Loucy (cell line): ENCODE measurements at regions not wholly inside any gene's neighbourhood (a gene's known extent, or its start where the extent isn't known, plus 50 kb on each side); places are given as distances from the start of the nearest gene placed in this dataset.

Experiments
- H2AFZ ChIP-seq: fragments of 200-600 bp; sonication (generic); 2 replicates; pipeline ENCODE4 v1.6.0; 2016; ENCODE audit warnings: antibody characterized with exemption, mild to moderate bottlenecking, low read length, moderate library complexity
- H3F3A ChIP-seq: fragments of 200-600 bp; 2 replicates; pipeline ENCODE4 v1.6.0; 2016; ENCODE audit warnings: antibody characterized with exemption, low read depth, mild to moderate bottlenecking
- H3K27me3 ChIP-seq: fragments of 200-600 bp; sonication (generic); 2 replicates; pipeline ENCODE4 v1.6.1; 2014; ENCODE audit warnings: low read length, mild to moderate bottlenecking; ENCODE audit not compliant: insufficient read depth, poor library complexity, severe bottlenecking
- H3K36me3 ChIP-seq: fragments of 200-600 bp; sonication (generic); 2 replicates; pipeline ENCODE4 v1.6.1; 2016; ENCODE audit warnings: low read length; ENCODE audit not compliant: insufficient read depth
- H3K4me1 ChIP-seq: fragments of 200-600 bp; sonication (generic); 2 replicates; pipeline ENCODE4 v1.5.1; 2014; ENCODE audit warnings: low read length, mild to moderate bottlenecking; ENCODE audit not compliant: insufficient read depth, poor library complexity, severe bottlenecking
- H3K4me2 ChIP-seq: fragments of 200-600 bp; sonication (generic); 2 replicates; pipeline ENCODE4 v1.6.0; 2014; ENCODE audit warnings: antibody characterized with exemption, low read length, low read depth, mild to moderate bottlenecking; ENCODE audit not compliant: poor library complexity, severe bottlenecking
- H3K4me3 ChIP-seq: fragments of 200-600 bp; sonication (generic); 2 replicates; pipeline ENCODE4 v1.5.1; 2014; ENCODE audit warnings: low read length, mild to moderate bottlenecking, mixed read lengths; ENCODE audit not compliant: poor library complexity, severe bottlenecking
- H3K79me2 ChIP-seq: fragments of 200-600 bp; sonication (generic); 2 replicates; pipeline ENCODE4 v1.6.1; 2014; ENCODE audit warnings: low read length; ENCODE audit not compliant: insufficient read depth
- H3K9ac ChIP-seq: fragments of 200-600 bp; sonication (generic); 2 replicates; pipeline ENCODE4 v1.6.0; 2014; ENCODE audit warnings: mild to moderate bottlenecking, low read depth, low read length, moderate library complexity; ENCODE audit not compliant: poor library complexity, severe bottlenecking
- H3K9me2 ChIP-seq: fragments of 200-600 bp; sonication (generic); replicated peaks from 2 replicates; pipeline ENCODE4 v1.6.1; 2016; ENCODE audit warnings: low read depth, low read length, mixed read lengths
- H3K9me3 ChIP-seq: fragments of 200-600 bp; sonication (generic); 2 replicates; pipeline ENCODE4 v1.6.1; 2014; ENCODE audit warnings: mild to moderate bottlenecking, antibody characterized with exemption, low read length, low read depth; ENCODE audit not compliant: insufficient read depth
- H4K20me1 ChIP-seq: fragments of 200-600 bp; sonication (generic); 2 replicates; pipeline ENCODE4 v1.6.0; 2014; ENCODE audit warnings: antibody characterized with exemption, low read length, mild to moderate bottlenecking; ENCODE audit not compliant: insufficient read depth, poor library complexity, severe bottlenecking
- EZH2phosphoT487 ChIP-seq: fragments of 200-600 bp; IDR thresholded peaks from 2 replicates; pipeline ENCODE4 v1.6.1; 2018; ENCODE audit warnings: antibody characterized with exemption, mild to moderate bottlenecking, moderate library complexity, borderline replicate concordance
- TF ChIP-seq, protein P1 (sequence below): fragments of 200-600 bp; sonication (generic); conservative IDR thresholded peaks from 2 replicates; pipeline ENCODE4 v1.5.1; 2014; ENCODE audit warnings: mild to moderate bottlenecking, antibody characterized with exemption, low read length

GRCh38 chr9:16031486-16031885, 478.6 kb downstream of the CCDC171 start:
- no peaks in the 10 kb centered on the region for H3K27me3 ChIP-seq
- no peaks in the 10 kb centered on the region for H3K9me3 ChIP-seq
- H2AFZ ChIP-seq, result no peak overlapping the region
- H3K4me2 ChIP-seq, result peak overlapping the region; percentile 72
- H3K36me3 ChIP-seq, result no peaks in the 10 kb centered on the region
- H4K20me1 ChIP-seq, result no peaks in the 10 kb centered on the region
- no peaks in the 10 kb centered on the region for H3K9me2 ChIP-seq
- TF ChIP-seq, protein P1, sequence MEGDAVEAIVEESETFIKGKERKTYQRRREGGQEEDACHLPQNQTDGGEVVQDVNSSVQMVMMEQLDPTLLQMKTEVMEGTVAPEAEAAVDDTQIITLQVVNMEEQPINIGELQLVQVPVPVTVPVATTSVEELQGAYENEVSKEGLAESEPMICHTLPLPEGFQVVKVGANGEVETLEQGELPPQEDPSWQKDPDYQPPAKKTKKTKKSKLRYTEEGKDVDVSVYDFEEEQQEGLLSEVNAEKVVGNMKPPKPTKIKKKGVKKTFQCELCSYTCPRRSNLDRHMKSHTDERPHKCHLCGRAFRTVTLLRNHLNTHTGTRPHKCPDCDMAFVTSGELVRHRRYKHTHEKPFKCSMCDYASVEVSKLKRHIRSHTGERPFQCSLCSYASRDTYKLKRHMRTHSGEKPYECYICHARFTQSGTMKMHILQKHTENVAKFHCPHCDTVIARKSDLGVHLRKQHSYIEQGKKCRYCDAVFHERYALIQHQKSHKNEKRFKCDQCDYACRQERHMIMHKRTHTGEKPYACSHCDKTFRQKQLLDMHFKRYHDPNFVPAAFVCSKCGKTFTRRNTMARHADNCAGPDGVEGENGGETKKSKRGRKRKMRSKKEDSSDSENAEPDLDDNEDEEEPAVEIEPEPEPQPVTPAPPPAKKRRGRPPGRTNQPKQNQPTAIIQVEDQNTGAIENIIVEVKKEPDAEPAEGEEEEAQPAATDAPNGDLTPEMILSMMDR, result no peak
- TF ChIP-seq EZH2phosphoT487, result no peak
- no peaks in the 10 kb centered on the region for H3K79me2 ChIP-seq
- peaks cover 43% of the 10 kb centered on the region for H3K4me1 ChIP-seq
- H3K4me3 ChIP-seq, result peak overlapping the region; percentile 54
- H3K9ac ChIP-seq, result no peak overlapping the region
- H3F3A ChIP-seq, result peaks cover 3% of the 10 kb centered on the region

GRCh38 chr9:16031971-16032370, 479.1 kb downstream of the CCDC171 start:
- no peak overlapping the region for H2AFZ ChIP-seq
- H3K79me2 ChIP-seq, result no peaks in the 10 kb centered on the region
- no peak overlapping the region for H3K4me3 ChIP-seq
- no peak for TF ChIP-seq EZH2phosphoT487
- TF ChIP-seq, protein P1, result no peak
- H3K36me3 ChIP-seq, result no peaks in the 10 kb centered on the region
- H3K27me3 ChIP-seq, result no peaks in the 10 kb centered on the region
- peak overlapping the region; percentile 72 for H3K4me2 ChIP-seq
- peaks cover 43% of the 10 kb centered on the region for H3K4me1 ChIP-seq
- H3K9me3 ChIP-seq, result no peaks in the 10 kb centered on the region
- H4K20me1 ChIP-seq, result no peaks in the 10 kb centered on the region
- H3K9ac ChIP-seq, result no peak overlapping the region
- H3F3A ChIP-seq, result peaks cover 3% of the 10 kb centered on the region
- H3K9me2 ChIP-seq, result no peaks in the 10 kb centered on the region

DNA sequence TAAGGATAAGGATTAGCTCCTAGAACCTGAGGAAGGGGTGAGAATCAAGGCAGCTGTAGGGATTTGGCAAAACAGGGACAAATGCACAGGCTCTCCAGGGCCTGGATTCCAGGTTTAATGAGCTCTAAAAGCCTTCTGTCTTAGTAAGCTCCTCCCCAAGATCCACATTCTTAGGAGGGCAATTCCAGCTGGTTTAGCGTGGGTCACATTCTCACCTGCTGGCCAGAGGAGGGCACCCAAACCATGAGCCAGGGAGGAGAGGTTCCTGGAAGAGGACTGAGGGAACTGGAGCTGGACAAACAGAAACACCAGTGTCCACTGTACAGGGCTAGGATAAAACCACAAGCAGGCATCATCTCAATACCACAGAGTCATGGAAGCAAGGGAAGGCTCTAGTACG, 480.0 kb downstream of the CCDC171 start:
- Histone ChIP-seq H4K20me1 (no peaks in the 10 kb centered on the region), H3K4me1 (peaks cover 43% of the 10 kb centered on the region), H3K4me2 (no peak overlapping the region), H3K27me3 (no peaks in the 10 kb centered on the region), H3F3A (peaks cover 3% of the 10 kb centered on the region), H3K4me3 (no peak overlapping the region), H3K36me3 (no peaks in the 10 kb centered on the region), H3K79me2 (no peaks in the 10 kb centered on the region), H3K9me2 (no peaks in the 10 kb centered on the region), H2AFZ (no peak overlapping the region), H3K9ac (no peak overlapping the region), H3K9me3 (no peaks in the 10 kb centered on the region)
- TF ChIP-seq, protein P1, result no peak
- no peak for TF ChIP-seq EZH2phosphoT487
